GM13976 (cell line): ENCODE measurements at regions not wholly inside any gene's neighbourhood (a gene's known extent, or its start where the extent isn't known, plus 50 kb on each side); places are given as distances from the start of the nearest gene placed in this dataset.

Experiments used
- DNase-seq: peaks from one replicate; pipeline ENCODE4 v3.0.0; 2012; ENCODE audit warnings: low spot score
- CTCF ChIP-seq: IDR thresholded peaks from 2 replicates; pipeline ENCODE4 v1.5.1; 2012; ENCODE audit warnings: borderline replicate concordance, mild to moderate bottlenecking; ENCODE audit not compliant: insufficient read depth; ENCODE audit errors: extremely low read depth, missing control alignments, control extremely low read depth
- in situ Hi-C: fragments of 300-500 bp; cut with MboI; formaldehyde crosslinking; loops from one replicate; pipeline ENCODE4 v1.12.0; 2022; ENCODE audit warnings: low sequenced_read_pairs, mixed read lengths, inconsistent platforms; ENCODE audit not compliant: unreplicated experiment

- no peak for DNase-seq
- in situ Hi-C loops: no loop called here
Observed at GRCh38 chr4:41454423-41454822, 83.5 kb upstream of the LIMCH1 start.

GRCh38 chr4:41455206-41455605 is 82.8 kb upstream of the LIMCH1 start:
- in situ Hi-C loops: no loop called here
- TF ChIP-seq CTCF: no peak
- no peak for DNase-seq

More at GRCh38 chr4:41454423-41454822, 83.5 kb upstream of the LIMCH1 start:
- TF ChIP-seq CTCF: no peak

- in situ Hi-C loops: no loop called here
- DNase-seq: no peak
- TF ChIP-seq CTCF: no peak
Observed at GRCh38 chr4:41456559-41457101, 81.3 kb upstream of the LIMCH1 start.

- no peak for DNase-seq
- in situ Hi-C loops: no loop called here
- no peak for TF ChIP-seq CTCF
Observed at GRCh38 chr4:41458689-41459088, 79.3 kb upstream of the LIMCH1 start.

GRCh38 chr4:41460641-41461040 is 77.3 kb upstream of the LIMCH1 start:
- TF ChIP-seq CTCF: no peak
- DNase-seq: no peak
- in situ Hi-C loops: no loop called here

- in situ Hi-C loops: no loop called here
- no peak for TF ChIP-seq CTCF
- no peak for DNase-seq
Observed at GRCh38 chr4:41461780-41462307, 76.1 kb upstream of the LIMCH1 start.
